ENCODE measurements at regions not wholly inside any gene's neighbourhood (a gene's known extent, or its start where the extent isn't known, plus 50 kb on each side); places are given as distances from the start of the nearest gene placed in this dataset.
"Not testable (repeated sequence)": the region's sequence is repeated elsewhere in the genome, so short reads cannot be mapped to it uniquely, and the experiment has no call there.

DNA sequence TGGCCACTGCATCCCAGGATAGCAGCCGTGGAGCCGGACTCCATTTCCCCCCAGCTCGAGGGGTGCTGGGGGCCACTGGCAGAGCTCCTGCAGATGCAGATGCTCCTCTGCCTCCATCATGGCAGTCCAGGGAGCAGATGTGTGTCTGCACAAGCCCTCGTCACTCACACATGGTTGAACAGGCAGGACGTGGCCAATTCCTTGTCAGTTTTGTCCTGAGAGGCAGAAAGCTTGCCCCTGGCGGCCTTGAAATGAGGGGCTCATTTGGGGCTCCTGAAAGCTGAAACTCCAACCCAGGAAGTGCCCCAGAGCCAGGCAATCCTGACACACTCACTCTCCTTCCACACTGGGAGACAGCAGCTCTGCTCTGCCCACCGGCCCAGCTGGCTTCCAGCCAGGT lies 100.9 kb upstream of the C14orf180 start:
- DNase-seq (no peak), ATAC-seq (no peak)
- H3K27me3 Mint-ChIP-seq, result peaks cover 2 to 31% (median 14%) of the 10 kb centered on the region in 5 donors
- H3K36me3 Mint-ChIP-seq, result peaks cover 0 to 9% (median 0%) of the 10 kb centered on the region in 3 donors
- no peak overlapping the region for H3K4me3 Mint-ChIP-seq
- peaks cover 11 to 34% (median 21%) of the 10 kb centered on the region in 9 donors for H3K9me3 Mint-ChIP-seq
- H3K27ac Mint-ChIP-seq, result no peak overlapping the region
- POLR2A ChIA-PET, result no interaction called here
- no peaks in the 10 kb centered on the region for H3K4me1 Mint-ChIP-seq

DNA sequence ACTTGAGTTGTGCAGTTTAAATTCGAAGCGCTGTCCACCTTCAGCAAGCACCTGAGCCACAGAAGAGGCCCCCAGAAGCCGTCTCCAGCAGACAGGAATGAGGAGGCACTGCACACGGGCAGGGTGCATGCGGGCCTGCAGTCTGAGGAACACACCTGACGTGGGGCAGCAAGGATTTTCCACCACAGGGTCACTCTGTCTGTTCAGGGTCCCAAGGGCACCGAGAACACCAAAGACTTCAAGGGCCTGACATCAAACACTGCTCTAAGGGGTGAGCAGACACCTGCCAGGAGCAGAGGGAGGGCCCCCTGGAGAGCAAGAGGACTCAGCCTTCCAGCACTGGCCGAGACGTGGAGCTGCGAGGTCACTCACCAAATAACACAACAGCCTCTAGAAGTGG lies 99.7 kb upstream of the C14orf180 start:
- Mint-ChIP-seq H3K27ac (no peak overlapping the region), H3K4me3 (no peak overlapping the region), H3K36me3 (peaks cover 0 to 9% (median 0%) of the 10 kb centered on the region in 3 donors), H3K9me3 (peaks cover 11 to 40% (median 21%) of the 10 kb centered on the region in 9 donors), H3K27me3 (peaks cover 7 to 31% (median 21%) of the 10 kb centered on the region in 5 donors), H3K4me1 (no peaks in the 10 kb centered on the region)
- DNase-seq (no peak), ATAC-seq (no peak)
- POLR2A ChIA-PET, result no interaction called here

DNA sequence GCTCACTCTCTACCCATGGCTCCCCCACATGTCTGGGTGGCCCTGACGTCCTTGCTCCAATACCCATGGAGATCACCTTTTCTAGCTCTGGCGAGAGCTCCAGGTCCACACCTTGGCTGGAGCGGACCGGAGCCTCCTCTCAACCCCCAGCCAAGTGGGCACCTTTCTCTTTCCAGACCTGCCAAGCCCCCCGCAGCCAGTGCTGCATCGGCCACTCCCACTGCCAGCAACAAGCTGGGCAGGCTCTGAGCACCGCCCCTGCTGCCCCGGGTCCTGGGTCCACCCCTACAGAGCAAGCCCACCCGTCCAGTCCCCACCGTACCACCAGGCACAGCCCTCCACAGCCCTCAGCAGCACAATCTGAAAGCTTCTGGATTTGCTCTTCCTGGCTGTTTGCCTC lies 98.2 kb upstream of the C14orf180 start:
- no peak for DNase-seq
- Mint-ChIP-seq H3K4me3 (peak overlapping the region in 1 of 10 donors; percentile 54), H3K4me1 (no peaks in the 10 kb centered on the region), H3K27ac (no peak overlapping the region), H3K27me3 (peaks cover 8 to 45% (median 25%) of the 10 kb centered on the region in 5 donors), H3K36me3 (peaks cover 0 to 9% (median 0%) of the 10 kb centered on the region in 3 donors), H3K9me3 (peaks cover 11 to 40% (median 21%) of the 10 kb centered on the region in 9 donors)
- ATAC-seq, result no peak
- POLR2A ChIA-PET, result no interaction called here

DNA sequence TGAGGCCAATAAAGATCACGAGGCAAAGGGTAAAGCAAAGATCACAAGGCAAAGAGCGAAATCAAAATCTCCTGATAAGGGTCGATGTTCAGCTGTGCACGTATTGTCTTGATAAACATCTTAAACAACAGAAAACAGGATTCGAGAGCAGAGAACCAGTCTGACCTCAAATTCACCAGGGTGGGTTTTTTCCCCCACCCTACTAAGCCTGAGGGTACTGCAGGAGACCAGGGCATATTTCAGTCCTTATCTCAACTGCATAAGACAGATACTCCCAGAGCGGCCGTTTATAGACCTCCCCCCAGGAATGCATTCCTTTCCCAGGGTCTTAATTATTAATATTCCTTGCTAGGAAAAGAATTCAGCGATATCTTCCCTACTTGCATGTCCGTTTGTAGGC lies 97.5 kb upstream of the C14orf180 start:
- Mint-ChIP-seq H3K9me3 (peaks cover 11 to 40% (median 21%) of the 10 kb centered on the region in 9 donors), H3K27ac (peak overlapping the region in 2 of 10 donors; percentile 68 to 78), H3K27me3 (peaks cover 10 to 51% (median 29%) of the 10 kb centered on the region in 5 donors)
- H3K4me1 Mint-ChIP-seq, ATAC-seq, DNase-seq, POLR2A ChIA-PET, H3K36me3 Mint-ChIP-seq, H3K4me3 Mint-ChIP-seq: not testable (repeated sequence)

DNA sequence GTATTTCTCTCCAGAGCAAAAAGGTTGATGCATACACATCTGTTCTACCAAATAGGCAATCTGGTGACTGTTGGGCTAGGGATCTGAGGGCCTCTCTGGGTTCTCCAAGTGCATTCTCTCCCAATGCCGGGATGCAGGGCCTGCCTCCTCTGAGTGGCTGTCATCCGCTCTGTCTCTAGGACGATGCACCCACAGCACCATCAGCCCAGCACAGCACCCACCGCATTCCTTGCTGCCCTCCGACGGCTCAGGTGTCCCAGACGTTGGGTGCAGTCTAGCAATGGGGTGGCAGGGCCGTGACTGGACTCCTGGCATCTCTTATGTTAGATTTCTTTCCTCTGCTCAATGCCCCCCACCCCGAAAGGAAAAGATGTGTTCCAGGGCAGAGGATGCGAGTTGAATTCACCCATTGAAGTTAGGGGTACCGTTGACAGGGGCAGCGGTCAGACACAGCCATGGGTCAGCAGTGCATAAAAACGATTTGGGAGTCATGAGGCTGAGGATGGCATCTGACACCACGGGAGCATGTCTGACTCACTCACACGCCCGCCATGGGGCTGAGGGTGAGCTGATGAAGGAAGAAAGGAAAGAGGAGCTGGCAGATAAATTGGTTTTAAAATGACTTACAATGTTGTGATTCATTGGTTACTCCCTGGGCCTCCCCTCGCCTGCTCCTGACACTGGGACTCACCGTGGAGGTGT lies 93.2 kb upstream of the C14orf180 start:
- Mint-ChIP-seq H3K27ac (no peak overlapping the region), H3K36me3 (peaks cover 0 to 15% (median 0%) of the 10 kb centered on the region in 3 donors), H3K27me3 (peaks cover 19 to 54% (median 30%) of the 10 kb centered on the region in 5 donors), H3K4me1 (no peaks in the 10 kb centered on the region), H3K9me3 (peaks cover 8 to 29% (median 16%) of the 10 kb centered on the region in 9 donors), H3K4me3 (no peak overlapping the region)
- ATAC-seq (no peak), DNase-seq (no peak)
- POLR2A ChIA-PET, result interaction anchor here (0.6 kb wide), 1 partner anchor 19 kb away, joined by 3 read pairs; no protein-coding TSS in a partner anchor

DNA sequence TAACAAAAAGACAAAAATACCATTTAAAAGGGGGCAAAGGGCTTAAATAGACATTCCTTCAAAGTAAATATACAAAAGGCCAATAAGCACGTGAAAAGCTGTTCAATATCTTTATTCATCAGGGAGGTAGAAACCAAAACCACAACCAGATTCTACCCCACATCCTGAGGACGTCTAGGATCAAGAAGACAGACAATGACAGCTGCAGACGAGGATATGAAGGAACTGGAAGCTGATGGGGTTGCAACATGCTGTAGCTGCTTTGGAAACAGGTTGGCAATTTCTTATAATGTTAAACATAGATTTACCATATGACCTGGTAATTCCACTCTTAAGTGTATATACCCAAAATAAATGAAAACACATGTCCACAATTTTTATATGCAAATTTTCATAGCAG lies 85.1 kb upstream of the C14orf180 start:
- H3K36me3 Mint-ChIP-seq, result peaks cover 0 to 8% (median 6%) of the 10 kb centered on the region in 3 donors
- H3K4me3 Mint-ChIP-seq, result no peak overlapping the region
- peaks cover 9 to 13% (median 10%) of the 10 kb centered on the region in 4 donors for H3K4me1 Mint-ChIP-seq
- H3K9me3 Mint-ChIP-seq, result peaks cover 2 to 24% (median 14%) of the 10 kb centered on the region in 9 donors
- POLR2A ChIA-PET, result no interaction called here
- DNase-seq (peak in 2 of 10 donors; percentile 23 to 44), ATAC-seq (peak in 1 of 2 donors; percentile 73)
- H3K27me3 Mint-ChIP-seq, result peaks cover 0 to 10% (median 1%) of the 10 kb centered on the region in 5 donors
- H3K27ac Mint-ChIP-seq, result peak overlapping the region in 1 of 10 donors; percentile 3

DNA sequence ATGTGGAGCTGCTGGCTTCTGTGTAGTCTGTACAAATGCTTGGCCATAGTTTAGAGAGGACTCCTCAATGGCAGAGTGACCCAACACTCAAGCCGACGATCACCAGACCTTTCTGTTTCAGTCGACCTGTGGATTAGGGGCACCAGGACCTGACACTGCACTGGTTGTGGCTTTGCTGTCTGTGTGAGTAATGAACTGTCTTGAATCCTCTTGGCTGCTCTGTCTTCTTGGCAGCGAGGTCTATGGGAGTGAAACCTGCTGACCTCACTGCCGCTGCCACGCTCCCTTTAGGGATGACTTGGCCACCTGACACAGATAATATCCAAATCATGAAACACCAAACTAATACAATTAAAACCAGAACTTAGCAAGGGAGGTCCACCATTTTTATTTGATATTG lies 83.5 kb upstream of the C14orf180 start:
- H3K9me3 Mint-ChIP-seq, result peaks cover 2 to 29% (median 19%) of the 10 kb centered on the region in 9 donors
- ATAC-seq, result no peak
- no peak overlapping the region for H3K4me3 Mint-ChIP-seq
- POLR2A ChIA-PET, result no interaction called here
- peak in 1 of 10 donors; percentile 13 for DNase-seq
- peaks cover 9 to 13% (median 10%) of the 10 kb centered on the region in 4 donors for H3K4me1 Mint-ChIP-seq
- H3K36me3 Mint-ChIP-seq, result peaks cover 0 to 10% (median 9%) of the 10 kb centered on the region in 3 donors
- H3K27me3 Mint-ChIP-seq, result peaks cover 0 to 10% (median 1%) of the 10 kb centered on the region in 5 donors
- no peak overlapping the region for H3K27ac Mint-ChIP-seq

DNA sequence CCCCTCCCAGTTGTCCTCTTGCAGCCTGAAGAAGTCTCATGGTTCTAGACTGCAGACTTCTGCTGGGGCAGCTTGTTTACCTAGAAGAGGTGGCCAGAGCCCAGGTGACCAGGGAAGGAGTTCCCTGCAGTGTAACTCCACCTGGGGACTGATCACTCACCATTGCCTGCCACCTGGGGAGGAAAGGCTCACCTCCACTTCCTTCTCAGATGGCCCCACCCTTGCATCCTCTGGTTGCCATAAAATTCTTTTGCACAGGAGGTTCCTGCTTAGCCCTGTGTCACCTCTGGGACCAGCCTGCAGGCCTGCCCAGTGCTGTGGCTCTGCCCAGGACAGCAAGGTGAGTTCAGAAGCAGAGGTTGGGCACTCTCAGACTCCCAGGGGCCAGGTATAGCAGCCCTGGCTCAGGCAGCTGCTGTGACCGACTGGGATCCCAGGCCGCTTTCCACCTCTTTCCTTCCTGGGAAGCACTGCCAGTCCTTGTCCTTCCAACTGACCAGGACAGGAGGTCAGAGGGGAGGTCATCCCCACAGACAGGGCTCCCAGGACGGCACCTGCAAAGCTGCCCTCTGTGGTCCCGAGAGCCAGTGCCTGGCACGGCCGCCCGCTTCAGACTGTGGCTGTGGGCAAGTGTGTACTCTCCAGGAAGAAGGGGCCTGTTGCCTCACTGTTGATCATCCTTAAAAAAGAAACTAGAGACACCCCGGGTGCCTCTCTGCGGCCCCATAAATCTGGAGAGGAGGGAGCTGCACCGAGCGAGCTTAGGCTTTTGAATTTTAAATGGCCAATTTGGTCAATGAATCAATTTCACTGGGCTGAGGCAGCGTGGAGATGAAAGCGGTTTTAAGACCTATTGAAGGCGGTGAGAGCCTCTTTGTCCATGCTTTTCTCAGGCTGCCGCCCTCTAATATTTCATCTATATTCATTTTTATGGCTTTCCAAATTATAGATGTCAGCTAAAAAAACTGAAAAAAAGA lies 79.5 kb upstream of the C14orf180 start:
- ATAC-seq (no peak), DNase-seq (no peak)
- H3K27me3 Mint-ChIP-seq, result peaks cover 0 to 10% (median 1%) of the 10 kb centered on the region in 5 donors
- POLR2A ChIA-PET, result no interaction called here
- H3K4me1 Mint-ChIP-seq, result peaks cover 0 to 3% (median 0%) of the 10 kb centered on the region in 4 donors
- no peak overlapping the region for H3K4me3 Mint-ChIP-seq
- H3K9me3 Mint-ChIP-seq, result peaks cover 6 to 53% (median 31%) of the 10 kb centered on the region in 9 donors
- H3K27ac Mint-ChIP-seq, result no peak overlapping the region
- H3K36me3 Mint-ChIP-seq, result peaks cover 2 to 32% (median 20%) of the 10 kb centered on the region in 3 donors

DNA sequence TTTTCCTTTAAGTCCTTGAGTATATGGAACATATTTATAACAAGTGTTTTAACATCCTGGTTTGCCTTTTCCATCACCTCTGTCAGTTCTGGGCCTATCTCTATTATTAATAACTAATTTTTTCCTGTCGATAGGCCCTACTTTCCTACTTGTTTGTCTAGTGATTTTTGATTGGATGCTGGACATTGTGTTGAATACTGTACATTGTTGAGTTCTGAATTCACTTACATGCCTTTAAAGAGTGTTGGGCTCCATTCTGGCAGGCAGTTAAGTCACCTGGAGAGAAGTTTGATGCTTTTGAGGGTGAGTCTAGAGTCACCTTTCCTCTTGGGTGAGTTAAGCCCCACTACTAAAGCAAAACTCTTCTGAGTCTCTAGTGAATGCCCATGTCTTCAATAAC lies 77.5 kb upstream of the C14orf180 start:
- H3K27ac Mint-ChIP-seq, result no peak overlapping the region
- POLR2A ChIA-PET, result no interaction called here
- DNase-seq (no peak), ATAC-seq (no peak)
- H3K4me3 Mint-ChIP-seq, result no peak overlapping the region
- H3K9me3 Mint-ChIP-seq, result peaks cover 5 to 36% (median 22%) of the 10 kb centered on the region in 9 donors
- peaks cover 0 to 12% (median 2%) of the 10 kb centered on the region in 5 donors for H3K27me3 Mint-ChIP-seq
- peaks cover 0 to 3% (median 0%) of the 10 kb centered on the region in 4 donors for H3K4me1 Mint-ChIP-seq
- H3K36me3 Mint-ChIP-seq, result peaks cover 2 to 26% (median 14%) of the 10 kb centered on the region in 3 donors

DNA sequence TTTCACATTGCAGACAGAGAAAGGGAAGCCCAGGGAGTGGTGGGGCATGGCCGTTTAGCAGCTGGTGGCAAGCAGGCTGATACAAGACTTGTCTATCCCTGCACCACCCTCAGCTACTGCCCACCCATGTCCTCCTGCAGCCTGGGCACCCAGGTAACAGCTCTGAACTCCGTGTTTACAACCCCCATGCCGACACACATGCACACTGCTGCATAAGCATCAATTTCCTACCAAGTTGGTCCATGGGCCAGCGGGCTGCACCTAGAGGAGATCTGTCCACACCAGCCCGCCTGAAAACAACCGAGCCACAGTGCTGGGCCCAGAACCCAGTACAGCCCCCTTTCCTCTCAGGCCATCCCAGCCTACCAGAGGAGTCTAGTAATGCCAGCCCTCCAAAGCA lies 75.9 kb upstream of the C14orf180 start:
- Mint-ChIP-seq H3K9me3 (peaks cover 5 to 36% (median 22%) of the 10 kb centered on the region in 9 donors), H3K27me3 (peaks cover 3 to 15% (median 6%) of the 10 kb centered on the region in 5 donors), H3K4me1 (peaks cover 0 to 3% (median 0%) of the 10 kb centered on the region in 4 donors), H3K4me3 (no peak overlapping the region), H3K36me3 (peaks cover 2 to 26% (median 14%) of the 10 kb centered on the region in 3 donors), H3K27ac (peak overlapping the region in 1 of 10 donors; percentile 31)
- ATAC-seq (no peak), DNase-seq (no peak)
- POLR2A ChIA-PET, result no interaction called here

DNA sequence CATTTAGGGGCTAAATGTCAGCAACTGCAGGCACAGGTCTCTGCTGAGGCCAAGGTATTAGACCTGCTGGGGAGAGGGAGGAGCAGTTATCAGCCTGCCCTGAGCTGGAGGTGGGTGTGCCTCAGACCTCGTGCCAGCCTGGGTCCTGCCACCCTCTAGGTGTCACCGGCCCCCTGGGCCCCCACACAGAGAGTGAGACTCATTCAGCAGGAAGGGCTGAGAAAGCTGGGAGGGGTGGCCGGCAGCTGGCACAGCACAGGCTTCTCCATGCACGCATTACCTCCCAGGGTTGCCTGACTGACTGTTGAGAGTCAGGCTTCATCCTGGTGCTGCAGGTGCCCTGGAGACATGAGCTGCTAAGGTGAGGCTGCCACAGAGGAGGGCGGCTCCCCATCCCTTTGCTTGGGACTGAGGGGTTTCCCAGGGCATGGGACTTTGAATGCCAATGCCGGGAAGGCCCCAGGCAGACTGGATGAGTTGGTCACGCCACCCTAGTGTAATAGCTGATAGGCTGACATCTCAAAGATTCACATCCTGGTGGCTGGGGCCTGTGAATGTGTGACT lies 75.3 kb upstream of the C14orf180 start:
- H3K27ac Mint-ChIP-seq, result no peak overlapping the region
- peaks cover 3 to 15% (median 6%) of the 10 kb centered on the region in 5 donors for H3K27me3 Mint-ChIP-seq
- ATAC-seq (no peak), DNase-seq (no peak)
- H3K9me3 Mint-ChIP-seq, result peaks cover 5 to 36% (median 22%) of the 10 kb centered on the region in 9 donors
- peaks cover 0 to 2% (median 0%) of the 10 kb centered on the region in 4 donors for H3K4me1 Mint-ChIP-seq
- POLR2A ChIA-PET, result no interaction called here
- H3K4me3 Mint-ChIP-seq, result no peak overlapping the region
- peaks cover 2 to 26% (median 14%) of the 10 kb centered on the region in 3 donors for H3K36me3 Mint-ChIP-seq

All from naive thymus-derived CD8-positive, alpha-beta T cell (primary cell).